HS-5 (cell line): ENCODE measurements at regions not wholly inside any gene's neighbourhood (a gene's known extent, or its start where the extent isn't known, plus 50 kb on each side); places are given as distances from the start of the nearest gene placed in this dataset.

Source experiments
- DNase-seq: peaks from one replicate; pipeline ENCODE4 v3.0.0-alpha.2; 2012; ENCODE audit warnings: low read depth

GRCh38 chr6:137758661-137759060 is 108.4 kb upstream of the TNFAIP3 start:
- no peak for DNase-seq

- no peak for DNase-seq
These were observed 107.4 kb upstream of the TNFAIP3 start for GRCh38 chr6:137759624-137760023.

DNA sequence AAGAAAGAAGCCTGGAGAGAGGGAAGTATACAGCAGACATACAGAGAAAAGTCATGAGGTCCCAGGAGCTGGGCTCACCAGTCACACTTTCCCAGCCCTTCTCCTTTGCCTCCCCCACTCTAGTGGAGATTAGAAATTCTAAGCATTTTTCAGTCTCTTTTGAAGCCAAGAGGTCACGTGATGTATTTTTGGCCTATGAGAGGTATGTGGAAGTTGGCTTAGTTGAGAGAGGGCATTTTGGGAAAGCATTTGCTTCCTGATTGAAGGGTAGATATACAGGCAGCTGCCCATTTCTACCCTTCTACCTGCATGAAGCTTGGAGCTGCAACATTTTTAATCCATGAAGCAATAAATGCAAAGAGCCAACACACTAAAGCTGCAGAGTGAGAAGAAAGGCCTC is 106.0 kb upstream of the TNFAIP3 start:
- DNase-seq, result no peak

GRCh38 chr6:137761487-137761886 is 105.6 kb upstream of the TNFAIP3 start:
- DNase-seq, result no peak

DNA sequence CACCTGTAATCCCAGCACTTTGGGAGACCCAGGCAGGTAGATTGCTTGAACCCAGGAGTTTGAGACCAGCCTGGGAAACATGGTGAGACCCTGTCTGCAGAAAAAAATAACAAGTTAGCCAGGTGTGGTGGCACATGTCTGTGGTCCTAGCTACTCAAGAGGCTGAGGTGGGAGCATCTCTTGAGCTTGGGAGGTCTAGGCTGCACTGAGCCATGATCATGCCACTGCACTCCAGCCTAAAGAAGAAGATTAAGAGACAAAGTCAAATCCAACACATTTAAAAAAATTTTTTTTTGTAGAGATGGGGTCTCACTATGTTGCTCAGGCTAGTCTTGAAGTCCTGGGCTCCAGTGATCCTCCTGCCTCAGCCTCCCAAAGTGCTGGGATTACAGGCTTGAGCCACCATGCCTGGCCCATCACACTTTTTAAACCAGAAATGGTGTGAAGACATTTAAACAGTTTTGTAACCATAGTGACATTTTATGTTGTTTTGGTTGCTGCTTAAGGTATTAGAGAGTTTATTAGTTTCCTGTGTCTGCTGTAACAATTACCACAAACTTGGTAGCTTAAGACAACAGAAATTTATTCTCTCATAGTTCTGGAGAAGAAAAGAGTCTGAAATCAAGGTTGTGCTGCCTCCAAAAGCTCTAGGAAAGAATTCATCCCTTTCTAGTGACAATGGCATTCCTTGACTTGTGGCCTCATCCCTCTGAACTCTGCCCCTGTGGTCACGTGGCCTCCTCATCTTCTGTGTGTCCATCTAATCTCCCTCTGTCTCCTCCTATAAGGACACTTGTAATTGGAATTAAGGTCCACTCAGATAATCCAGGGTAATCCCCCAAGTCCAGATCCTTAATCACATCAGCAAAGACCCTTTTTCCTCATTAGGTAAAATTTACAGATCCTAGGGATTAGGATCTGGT is 104.6 kb upstream of the TNFAIP3 start:
- no peak for DNase-seq

DNA sequence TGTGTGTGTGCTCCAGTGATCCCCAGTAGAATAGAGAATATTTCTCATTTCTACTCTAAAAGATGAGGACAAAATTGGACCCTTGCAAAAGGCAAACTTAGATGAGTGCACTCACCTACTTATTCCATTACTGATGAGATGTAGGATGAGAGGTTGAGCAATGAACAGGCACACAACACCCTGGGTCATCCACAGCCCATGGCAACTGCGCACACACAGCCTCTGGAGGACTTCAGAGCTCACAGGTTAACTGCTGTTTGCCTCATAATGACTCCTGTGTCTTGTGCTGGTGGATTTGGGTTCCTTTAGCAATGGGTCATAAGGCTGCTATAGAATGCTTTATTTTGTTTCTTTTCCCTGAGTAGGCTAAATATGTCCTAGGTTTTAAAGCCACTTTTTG is 103.6 kb upstream of the TNFAIP3 start:
- DNase-seq, result no peak

GRCh38 chr6:137763886-137764285 is 103.2 kb upstream of the TNFAIP3 start:
- no peak for DNase-seq

DNA sequence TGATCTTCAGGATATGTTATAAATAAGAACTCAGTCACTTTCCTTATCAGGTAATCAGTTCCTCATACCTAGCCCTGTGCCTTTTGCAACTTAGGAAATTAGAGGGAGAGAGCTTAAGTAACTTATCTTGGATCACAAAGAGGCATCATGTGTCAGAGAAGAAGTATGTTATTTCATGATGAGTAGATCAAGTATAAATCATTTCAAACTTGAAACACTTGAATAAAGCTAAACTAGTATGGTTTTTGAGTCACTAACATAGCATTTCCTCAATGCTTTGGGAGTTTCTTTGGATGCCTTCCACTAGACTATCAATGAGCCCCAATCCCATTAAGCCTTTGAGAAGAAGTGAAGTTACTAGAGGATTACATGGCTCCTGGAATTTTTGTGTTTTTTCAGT is 102.6 kb upstream of the TNFAIP3 start:
- peak; percentile 95 for DNase-seq

DNA sequence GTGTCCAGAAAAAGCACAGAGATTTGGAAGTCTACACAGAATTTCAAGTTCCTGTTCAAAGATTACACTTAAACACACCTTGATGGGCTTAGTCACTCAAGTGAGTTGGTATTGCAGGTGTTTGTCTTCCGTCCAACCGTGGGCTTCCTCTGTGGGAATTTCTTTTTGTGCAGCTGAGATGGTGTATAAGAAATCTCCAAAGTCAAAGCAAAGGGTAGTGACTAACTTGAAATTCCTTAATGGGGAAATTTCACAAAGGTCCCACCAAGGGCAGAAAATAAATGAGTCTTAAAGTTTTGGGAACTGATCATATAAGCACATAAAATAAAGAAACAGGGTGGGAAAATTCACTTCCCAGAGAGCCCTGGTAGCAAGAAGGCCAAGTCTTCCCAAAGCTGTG is 102.0 kb upstream of the TNFAIP3 start:
- DNase-seq, result no peak

- no peak for DNase-seq
These were observed 100.3 kb upstream of the TNFAIP3 start for GRCh38 chr6:137766596-137767370.

DNA sequence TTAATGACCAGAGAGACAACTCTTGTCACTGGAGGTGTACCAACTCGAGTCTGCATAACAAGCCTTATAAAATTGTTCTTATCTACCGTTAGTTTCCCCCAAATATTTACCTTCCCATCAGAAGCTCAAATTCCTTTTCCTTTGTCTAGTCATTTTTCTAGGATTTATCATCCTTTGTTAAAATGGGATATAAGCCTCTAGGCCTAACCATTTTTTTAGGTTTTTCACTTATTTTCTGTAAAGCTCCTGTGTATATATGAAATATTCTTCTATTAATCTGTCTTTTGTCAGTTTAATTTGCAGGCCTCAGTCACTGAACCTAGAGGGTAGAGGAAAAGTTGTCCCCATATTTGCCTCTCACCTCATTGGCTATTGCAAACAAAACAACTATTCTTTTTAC is 99.6 kb upstream of the TNFAIP3 start:
- DNase-seq, result no peak

GRCh38 chr6:137767911-137768690 is 99.0 kb upstream of the TNFAIP3 start:
- peak; percentile 18 for DNase-seq

DNA sequence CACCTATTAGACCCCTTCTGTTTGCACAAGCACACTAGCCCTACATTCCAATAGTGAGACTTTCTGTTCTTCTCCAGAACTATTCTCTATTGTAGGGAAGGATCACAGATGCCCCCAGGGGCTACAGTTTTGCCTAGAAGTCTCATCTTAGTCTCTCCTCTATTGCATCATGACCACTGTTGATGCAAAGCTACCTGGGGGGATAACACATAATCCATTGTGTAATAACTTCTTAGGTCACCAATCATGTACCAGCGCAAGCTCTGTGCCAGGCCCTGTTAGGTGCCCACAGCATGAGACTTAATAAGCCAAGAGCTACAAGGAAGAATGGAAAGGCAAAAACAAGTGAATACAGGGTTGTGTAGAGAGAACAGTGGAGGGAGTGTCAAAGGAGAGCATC is 98.1 kb upstream of the TNFAIP3 start:
- no peak for DNase-seq

GRCh38 chr6:137769797-137770362 is 97.2 kb upstream of the TNFAIP3 start:
- no peak for DNase-seq

DNA sequence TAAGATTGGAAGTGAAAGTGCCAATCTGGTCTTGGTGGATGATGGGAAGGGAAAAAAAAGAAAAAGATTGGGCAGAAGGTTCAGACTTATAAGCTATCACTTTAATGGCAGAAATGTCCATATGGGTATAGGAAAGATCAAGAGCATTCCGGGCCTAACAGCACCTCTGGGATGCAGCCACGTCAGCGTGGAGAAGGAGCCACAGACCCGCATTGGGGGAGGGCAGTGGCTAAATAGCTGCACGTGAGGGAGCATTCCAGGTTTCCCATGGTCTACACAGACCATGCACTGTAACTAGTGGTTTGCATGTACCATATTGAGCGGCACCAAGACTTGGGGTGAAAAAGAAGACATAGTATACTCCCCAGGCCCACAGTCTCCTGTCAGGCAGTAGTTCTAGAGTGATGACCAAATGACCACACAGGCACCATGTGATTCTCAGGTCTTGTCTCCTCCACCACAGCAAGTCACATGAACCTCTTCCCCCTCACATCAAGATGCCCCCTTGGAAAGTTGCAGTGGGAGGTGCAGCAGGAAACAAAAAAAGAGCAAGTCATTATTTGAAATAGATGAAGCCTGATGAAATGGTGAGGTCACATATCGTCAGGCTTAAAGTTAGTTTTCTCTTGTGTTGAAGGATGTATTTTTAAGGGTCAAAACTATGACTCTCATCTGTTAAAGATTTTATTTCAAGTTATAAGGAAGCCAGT is 94.4 kb upstream of the TNFAIP3 start:
- DNase-seq, result no peak

- DNase-seq, result no peak
These were observed 91.8 kb upstream of the TNFAIP3 start for GRCh38 chr6:137775227-137775626.

- DNase-seq, result no peak
These were observed 91.3 kb upstream of the TNFAIP3 start for GRCh38 chr6:137775720-137776119.

DNA sequence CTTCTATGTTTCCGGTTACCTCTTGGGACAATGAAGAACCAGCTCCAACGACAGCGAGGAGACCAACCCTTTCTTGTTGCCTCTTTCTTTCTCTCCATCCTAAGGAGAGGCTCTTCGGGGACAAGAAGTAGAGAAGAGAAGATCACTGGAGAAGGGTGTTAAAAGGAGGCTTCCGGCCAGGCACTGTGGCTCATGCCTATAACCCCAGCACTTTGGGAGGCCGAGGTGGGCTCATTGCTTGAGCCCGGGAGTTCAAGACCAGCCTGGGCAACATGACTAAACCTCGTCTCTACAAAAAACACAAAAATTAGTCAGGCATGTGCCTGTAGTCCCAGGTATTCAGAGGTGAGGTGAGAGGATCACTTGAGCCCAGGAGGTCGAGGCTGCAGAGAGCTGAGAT is 90.8 kb upstream of the TNFAIP3 start:
- DNase-seq, result no peak

DNA sequence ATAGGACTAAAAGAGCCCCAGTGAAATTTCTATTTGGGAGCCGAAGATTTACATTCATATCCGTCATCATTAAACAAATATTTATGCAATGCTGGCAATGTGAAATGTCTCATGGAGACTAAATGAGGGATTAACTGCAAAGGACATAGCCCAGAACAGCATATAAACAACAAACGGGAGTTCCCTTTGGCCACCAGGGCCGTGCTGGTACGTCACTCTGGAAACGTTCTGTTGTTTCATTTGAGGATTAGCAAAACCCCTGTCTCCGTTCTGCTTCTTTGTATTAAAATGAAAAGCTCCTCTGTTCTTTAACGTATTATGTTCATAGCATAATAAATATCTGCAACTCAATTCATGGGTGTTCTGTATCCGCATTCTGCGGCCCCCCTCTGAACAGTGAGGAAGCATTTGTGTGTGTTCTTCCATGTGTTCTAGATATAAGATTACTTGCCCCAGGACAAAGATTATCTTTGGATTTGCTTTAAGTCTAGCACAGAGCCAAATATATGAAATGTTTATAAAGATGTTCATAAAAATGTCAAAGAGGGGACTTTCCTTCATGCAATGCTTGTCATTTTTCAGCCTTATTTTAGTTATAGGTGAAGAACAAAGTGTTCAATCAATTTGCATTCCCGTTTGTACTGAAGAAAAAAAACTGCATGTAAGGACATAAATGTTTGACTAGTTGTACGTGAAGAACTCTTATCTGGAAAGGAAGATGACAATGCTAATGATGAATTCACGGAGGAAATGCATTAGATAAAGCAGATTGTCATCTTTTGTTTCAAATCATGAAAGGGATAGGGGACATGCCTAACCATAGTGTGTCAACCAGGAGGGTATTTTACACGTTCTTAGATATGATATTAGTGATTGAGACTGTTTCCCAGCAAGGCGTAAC is 90.0 kb upstream of the TNFAIP3 start:
- DNase-seq, result no peak

GRCh38 chr6:137777687-137778075 is 89.4 kb upstream of the TNFAIP3 start:
- DNase-seq, result no peak
